Right hindlimb (tissue), 1 donor: ENCODE measurements at regions not wholly inside any gene's neighbourhood (a gene's known extent, or its start where the extent isn't known, plus 50 kb on each side); places are given as distances from the start of the nearest gene placed in this dataset.
A peak's percentile ranks its signal among the peaks of the same experiment; 100 is the strongest.

Experiments
- DNase-seq: peaks from one replicate; pipeline ENCODE4 v3.0.0-alpha.2; 2018

GRCh38 chr5:142432369-142432863 is 107.6 kb upstream of the SPRY4 start:
- peak; percentile 41 for DNase-seq

GRCh38 chr5:142428773-142429473 is 104.1 kb upstream of the SPRY4 start:
- DNase-seq, result no peak

- no peak for DNase-seq
These were observed 103.4 kb upstream of the SPRY4 start for GRCh38 chr5:142428036-142428772.

GRCh38 chr5:142427529-142427928 is 102.7 kb upstream of the SPRY4 start:
- no peak for DNase-seq

GRCh38 chr5:142427015-142427364 is 102.2 kb upstream of the SPRY4 start:
- DNase-seq, result no peak

- peak; percentile 61 for DNase-seq
These were observed 101.6 kb upstream of the SPRY4 start for GRCh38 chr5:142426129-142427014.

- DNase-seq, result no peak
These were observed 100.7 kb upstream of the SPRY4 start for GRCh38 chr5:142425286-142426065.

GRCh38 chr5:142422429-142422828 is 97.6 kb upstream of the SPRY4 start:
- DNase-seq, result no peak

- no peak for DNase-seq
These were observed 97.0 kb upstream of the SPRY4 start for GRCh38 chr5:142421621-142422397.

GRCh38 chr5:142421228-142421617 is 96.4 kb upstream of the SPRY4 start:
- no peak for DNase-seq

- no peak for DNase-seq
These were observed 95.9 kb upstream of the SPRY4 start for GRCh38 chr5:142420561-142421227.

- DNase-seq, result no peak
These were observed 87.8 kb upstream of the SPRY4 start for GRCh38 chr5:142412581-142412980.

GRCh38 chr5:142411656-142412425 is 87.0 kb upstream of the SPRY4 start:
- DNase-seq, result no peak

- no peak for DNase-seq
These were observed 86.3 kb upstream of the SPRY4 start for GRCh38 chr5:142411103-142411502.

- DNase-seq, result peak; percentile 57
These were observed 84.2 kb upstream of the SPRY4 start for GRCh38 chr5:142408981-142409481.

GRCh38 chr5:142408536-142408935 is 83.7 kb upstream of the SPRY4 start:
- DNase-seq, result no peak

GRCh38 chr5:142405814-142406395 is 81.1 kb upstream of the SPRY4 start:
- DNase-seq, result no peak

- DNase-seq, result no peak
These were observed 80.2 kb upstream of the SPRY4 start for GRCh38 chr5:142405023-142405422.

GRCh38 chr5:142404046-142404477 is 79.2 kb upstream of the SPRY4 start:
- peak; percentile 54 for DNase-seq

- DNase-seq, result no peak
These were observed 78.8 kb upstream of the SPRY4 start for GRCh38 chr5:142403583-142403982.
